ENCODE measurements at regions not wholly inside any gene's neighbourhood (a gene's known extent, or its start where the extent isn't known, plus 50 kb on each side); places are given as distances from the start of the nearest gene placed in this dataset.
"Not testable (repeated sequence)": the region's sequence is repeated elsewhere in the genome, so short reads cannot be mapped to it uniquely, and the experiment has no call there.

GRCh38 chr9:29625931-29626330, 2052.7 kb upstream of the C9orf72 start:
- FAIRE-seq (no peak), DNase-seq (ENCODE audit: extremely low spot score, insufficient read length, low read depth) (no peak)

- not testable (repeated sequence) for FAIRE-seq; DNase-seq (ENCODE audit: extremely low spot score, insufficient read length, low read depth)
Observed at GRCh38 chr9:29628856-29629255, 2055.6 kb upstream of the C9orf72 start.

GRCh38 chr9:29637471-29638237, 2064.4 kb upstream of the C9orf72 start:
- FAIRE-seq (no peak), DNase-seq (ENCODE audit: extremely low spot score, insufficient read length, low read depth) (no peak)

GRCh38 chr9:29640507-29640906, 2067.2 kb upstream of the C9orf72 start:
- DNase-seq (ENCODE audit: extremely low spot score, insufficient read length, low read depth) = no peak
- FAIRE-seq = no peak

GRCh38 chr9:29644514-29644913, 2071.2 kb upstream of the C9orf72 start:
- DNase-seq (ENCODE audit: extremely low spot score, insufficient read length, low read depth) (no peak), FAIRE-seq (no peak)

- FAIRE-seq (no peak), DNase-seq (ENCODE audit: extremely low spot score, insufficient read length, low read depth) (no peak)
Observed at GRCh38 chr9:29647451-29647850, 2074.2 kb upstream of the C9orf72 start.

GRCh38 chr9:29648132-29648531, 2074.9 kb upstream of the C9orf72 start:
- FAIRE-seq = no peak
- DNase-seq (ENCODE audit: extremely low spot score, insufficient read length, low read depth) = no peak

- DNase-seq (ENCODE audit: extremely low spot score, insufficient read length, low read depth) = no peak
- no peak for FAIRE-seq
Observed at GRCh38 chr9:29648601-29649000, 2075.3 kb upstream of the C9orf72 start.

GRCh38 chr9:29656641-29657406, 2083.5 kb upstream of the C9orf72 start:
- FAIRE-seq = no peak
- DNase-seq (ENCODE audit: extremely low spot score, insufficient read length, low read depth) = no peak

GRCh38 chr9:29657821-29658220, 2084.5 kb upstream of the C9orf72 start:
- DNase-seq (ENCODE audit: extremely low spot score, insufficient read length, low read depth) = no peak
- FAIRE-seq = no peak

GRCh38 chr9:29659014-29659413, 2085.7 kb upstream of the C9orf72 start:
- DNase-seq (ENCODE audit: extremely low spot score, insufficient read length, low read depth) (no peak), FAIRE-seq (no peak)

- FAIRE-seq = no peak
- DNase-seq (ENCODE audit: extremely low spot score, insufficient read length, low read depth) = no peak
Observed at GRCh38 chr9:29659736-29660135, 2086.5 kb upstream of the C9orf72 start.

GRCh38 chr9:29668732-29669131, 2095.5 kb upstream of the C9orf72 start:
- FAIRE-seq (no peak), DNase-seq (ENCODE audit: extremely low spot score, insufficient read length, low read depth) (no peak)

GRCh38 chr9:29669613-29670012, 2096.3 kb upstream of the C9orf72 start:
- DNase-seq (ENCODE audit: extremely low spot score, insufficient read length, low read depth) = no peak
- no peak for FAIRE-seq

GRCh38 chr9:29685531-29685930, 2112.2 kb upstream of the C9orf72 start:
- no peak for DNase-seq (ENCODE audit: extremely low spot score, insufficient read length, low read depth)
- no peak for FAIRE-seq

- DNase-seq (ENCODE audit: extremely low spot score, insufficient read length, low read depth) (no peak), FAIRE-seq (no peak)
Observed at GRCh38 chr9:29691145-29691544, 2117.9 kb upstream of the C9orf72 start.

GRCh38 chr9:29691758-29692407, 2118.6 kb upstream of the C9orf72 start:
- no peak for DNase-seq (ENCODE audit: extremely low spot score, insufficient read length, low read depth)

GRCh38 chr9:29697011-29697410, 2123.7 kb upstream of the C9orf72 start:
- DNase-seq (ENCODE audit: extremely low spot score, insufficient read length, low read depth) (no peak), FAIRE-seq (no peak)

More at GRCh38 chr9:29691758-29692407, 2118.6 kb upstream of the C9orf72 start:
- FAIRE-seq = no peak

- FAIRE-seq = no peak
- DNase-seq (ENCODE audit: extremely low spot score, insufficient read length, low read depth) = no peak
Observed at GRCh38 chr9:29701559-29701958, 2128.3 kb upstream of the C9orf72 start.

- FAIRE-seq (no peak), DNase-seq (ENCODE audit: extremely low spot score, insufficient read length, low read depth) (no peak)
Observed at GRCh38 chr9:29701971-29702370, 2128.7 kb upstream of the C9orf72 start.

GRCh38 chr9:29714860-29715259, 2141.6 kb upstream of the C9orf72 start:
- DNase-seq (ENCODE audit: extremely low spot score, insufficient read length, low read depth) (no peak), FAIRE-seq (no peak)

Measured in GM18507 (cell line).